Small intestine (tissue), 7 donors: ENCODE measurements at regions not wholly inside any gene's neighbourhood (a gene's known extent, or its start where the extent isn't known, plus 50 kb on each side); places are given as distances from the start of the nearest gene placed in this dataset.

ENCODE experiments used
- DNase-seq, 2 donors: peaks; one replicate each; pipeline versions ENCODE4 v3.0.0 to v3.0.0-alpha.2; 2013
- FAIRE-seq: peaks from 2 replicates; lab custom pipeline; 2012; peaks lifted over from hg19 to GRCh38; lab: Jason Lieb, UNC
- H3K27ac ChIP-seq, 3 donors: one replicate each; pipeline ENCODE4 v1.5.1; 2013; ENCODE audit warnings: low read length in 2 of 3, mild to moderate bottlenecking in 2 of 3, control low read depth in 1 of 3, inconsistent platforms in 1 of 3, low read depth in 1 of 3, moderate library complexity in 1 of 3
- H3K27me3 ChIP-seq, 3 donors: one replicate each; pipeline ENCODE4 v1.6.1; 2013; ENCODE audit warnings: low read length in 3 of 3, inconsistent platforms in 1 of 3; ENCODE audit not compliant: control insufficient read depth in 3 of 3, insufficient read depth in 3 of 3
- H3K36me3 ChIP-seq, 3 donors: one replicate each; pipeline ENCODE4 v1.6.1; 2013; ENCODE audit warnings: low read length in 3 of 3, inconsistent platforms in 1 of 3, low read depth in 1 of 3, mild to moderate bottlenecking in 1 of 3, moderate library complexity in 1 of 3; ENCODE audit not compliant: control insufficient read depth in 3 of 3, insufficient read depth in 2 of 3
- H3K4me1 ChIP-seq, 3 donors: one replicate each; pipeline ENCODE4 v1.6.1; 2013; ENCODE audit warnings: low read length in 2 of 3, inconsistent platforms in 1 of 3, low read depth in 1 of 3, mild to moderate bottlenecking in 1 of 3, moderate library complexity in 1 of 3; ENCODE audit not compliant: control insufficient read depth in 3 of 3, insufficient read depth in 2 of 3
- H3K4me3 ChIP-seq, 3 donors: one replicate each; pipeline ENCODE4 v1.5.1; 2013; ENCODE audit warnings: low read length in 3 of 3, control low read depth in 1 of 3, inconsistent platforms in 1 of 3, low read depth in 1 of 3, mild to moderate bottlenecking in 1 of 3, moderate library complexity in 1 of 3
- H3K9me3 ChIP-seq, 2 donors: one replicate each; pipeline ENCODE4 v1.6.1; 2013; ENCODE audit warnings: low read depth in 1 of 2, low read length in 1 of 2; ENCODE audit not compliant: control insufficient read depth in 2 of 2, insufficient read depth in 1 of 2
- WGBS, 3 donors: extraction: QIAGEN DNeasy Blood & Tissue Kit; methylation state at CpG; one replicate each; pipeline ENCODE4 v1.1.7; 2013; 5-methylcytosine and 5-hydroxymethylcytosine counted together
- donor health status: healthy with polysubstance abuse.
- donor health status: control.
- donor health status: control.
- donor health status: Bipolar disorder and iron deficiency.
- donor health status: healthy.

GRCh38 chr6:133052465-133052864 lies 188.7 kb upstream of the EYA4 start:
- Histone ChIP-seq H3K27me3 (no peaks in the 10 kb centered on the region), H3K36me3 (no peaks in the 10 kb centered on the region), H3K4me3 (no peak overlapping the region), H3K4me1 (no peaks in the 10 kb centered on the region), H3K9me3 (no peaks in the 10 kb centered on the region), H3K27ac (no peak overlapping the region)
- DNase-seq (no peak), FAIRE-seq (no peak)
- 93 to 98% (median 94%) methylated on average over 2 of the region's 2 CpGs for WGBS, 3 donors

DNA sequence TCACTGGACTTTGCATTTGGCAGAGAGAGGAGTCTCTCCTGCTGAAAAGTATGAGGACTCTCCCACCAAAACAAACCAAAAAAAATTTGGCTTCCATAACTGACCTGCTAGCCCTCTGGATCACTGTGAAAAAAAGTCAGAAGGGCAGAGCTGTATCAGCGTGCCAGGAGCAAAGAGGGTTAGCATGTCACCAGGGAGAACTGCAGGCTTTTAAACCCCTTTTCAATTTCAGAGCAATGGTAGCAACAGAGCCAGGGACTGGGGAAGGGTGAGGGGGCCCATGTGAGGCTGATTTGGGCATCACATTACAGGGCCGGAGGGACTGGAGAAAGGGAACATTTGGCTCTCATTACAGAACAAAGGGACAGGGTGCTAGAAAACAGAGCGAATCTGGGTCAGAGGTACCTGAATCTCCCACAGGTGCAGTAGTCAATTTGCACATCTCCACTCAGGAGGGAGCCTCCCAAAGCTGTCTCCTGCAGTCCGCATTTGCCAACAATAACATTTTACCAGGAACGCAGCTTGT lies 185.7 kb upstream of the EYA4 start:
- WGBS, 3 donors = 64 to 77% (median 72%) methylated on average over 5 of the region's 5 CpGs

GRCh38 chr6:133057352-133057751 lies 183.8 kb upstream of the EYA4 start:
- DNase-seq = no peak
- WGBS, 3 donors = 94 to 95% (median 95%) methylated on average over 2 of the region's 2 CpGs
- Histone ChIP-seq H3K9me3 (no peaks in the 10 kb centered on the region), H3K27ac (no peak overlapping the region), H3K4me1 (no peaks in the 10 kb centered on the region), H3K36me3 (no peaks in the 10 kb centered on the region), H3K4me3 (no peak overlapping the region), H3K27me3 (no peaks in the 10 kb centered on the region)
- no peak for FAIRE-seq

More for the DNA sequence above, 185.7 kb upstream of the EYA4 start:
- no peak for DNase-seq
- no peaks in the 10 kb centered on the region for H3K36me3 ChIP-seq
- no peak overlapping the region for H3K4me3 ChIP-seq
- no peaks in the 10 kb centered on the region for H3K9me3 ChIP-seq
- FAIRE-seq = no peak
- H3K4me1 ChIP-seq = no peaks in the 10 kb centered on the region
- no peaks in the 10 kb centered on the region for H3K27me3 ChIP-seq
- no peak overlapping the region for H3K27ac ChIP-seq

DNA sequence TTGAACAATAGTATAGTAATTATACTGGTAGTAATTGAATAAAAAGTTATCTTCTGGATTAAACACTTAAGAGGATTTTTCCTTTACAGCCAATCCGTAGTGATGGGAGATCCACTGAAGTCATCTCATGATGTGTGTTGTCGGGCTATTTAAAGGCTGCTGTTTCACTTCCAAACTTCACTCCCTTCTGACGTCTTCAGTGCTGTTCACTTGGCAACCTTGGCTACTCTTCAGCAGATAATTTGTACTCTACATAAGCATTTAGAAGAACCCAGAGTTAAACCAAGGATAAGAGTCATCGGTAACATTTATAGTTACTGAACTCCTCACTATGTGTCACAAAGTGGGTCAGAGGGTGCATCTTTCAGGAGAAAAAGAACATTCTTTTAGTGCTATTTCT lies 179.1 kb upstream of the EYA4 start:
- no peaks in the 10 kb centered on the region for H3K9me3 ChIP-seq
- H3K36me3 ChIP-seq = no peaks in the 10 kb centered on the region
- FAIRE-seq = no peak
- no peaks in the 10 kb centered on the region for H3K27me3 ChIP-seq
- WGBS, 3 donors = 60 to 78% (median 76%) methylated on average over 4 of the region's 4 CpGs
- H3K27ac ChIP-seq = no peak overlapping the region
- no peak for DNase-seq
- no peak overlapping the region for H3K4me3 ChIP-seq
- no peaks in the 10 kb centered on the region for H3K4me1 ChIP-seq

GRCh38 chr6:133062696-133063306 lies 178.4 kb upstream of the EYA4 start:
- Histone ChIP-seq H3K36me3 (no peaks in the 10 kb centered on the region), H3K27me3 (no peaks in the 10 kb centered on the region), H3K4me3 (no peak overlapping the region), H3K9me3 (no peaks in the 10 kb centered on the region), H3K4me1 (no peaks in the 10 kb centered on the region), H3K27ac (no peak overlapping the region)
- FAIRE-seq = no peak
- no peak for DNase-seq
- WGBS, 3 donors = 77 to 80% (median 78%) methylated on average over 8 of the region's 8 CpGs

DNA sequence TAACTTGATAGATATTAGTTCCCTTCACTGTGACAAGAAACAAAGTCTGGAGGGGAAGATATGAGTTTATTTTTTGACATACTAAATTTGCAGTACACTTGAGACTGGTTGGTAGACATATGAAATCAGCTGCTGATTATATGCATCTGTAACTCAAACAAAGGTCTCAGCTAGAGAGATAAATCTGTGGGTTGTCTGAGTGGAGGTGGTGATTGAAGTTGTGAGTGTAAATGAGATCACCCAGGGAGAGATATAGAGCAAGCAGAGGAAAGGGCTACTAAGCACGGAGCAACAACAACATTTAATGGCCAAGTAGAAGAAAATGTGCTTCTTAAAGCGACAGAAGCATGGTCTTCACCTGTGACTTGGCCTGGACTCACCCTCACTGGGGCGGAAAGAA lies 173.2 kb upstream of the EYA4 start:
- Histone ChIP-seq H3K4me1 (no peaks in the 10 kb centered on the region), H3K27me3 (no peaks in the 10 kb centered on the region), H3K27ac (no peak overlapping the region), H3K4me3 (no peak overlapping the region), H3K36me3 (no peaks in the 10 kb centered on the region), H3K9me3 (no peaks in the 10 kb centered on the region)
- no peak for FAIRE-seq
- DNase-seq = no peak
- WGBS, 3 donors = 65 to 72% (median 67%) methylated on average over 3 of the region's 3 CpGs

- WGBS, 3 donors = 64 to 73% (median 73%) methylated on average over 4 of the region's 4 CpGs
- no peak for FAIRE-seq
Measured at GRCh38 chr6:133070410-133071043, 170.6 kb upstream of the EYA4 start.

GRCh38 chr6:133079901-133080300 lies 161.3 kb upstream of the EYA4 start:
- 57 to 82% (median 66%) methylated on average over 2 of the region's 2 CpGs for WGBS, 3 donors
- Histone ChIP-seq H3K27me3 (no peaks in the 10 kb centered on the region), H3K36me3 (no peaks in the 10 kb centered on the region), H3K4me3 (no peak overlapping the region), H3K27ac (no peak overlapping the region), H3K4me1 (no peaks in the 10 kb centered on the region), H3K9me3 (no peaks in the 10 kb centered on the region)
- no peak for DNase-seq
- no peak for FAIRE-seq

More at GRCh38 chr6:133070410-133071043, 170.6 kb upstream of the EYA4 start:
- Histone ChIP-seq H3K27me3 (no peaks in the 10 kb centered on the region), H3K36me3 (no peaks in the 10 kb centered on the region), H3K4me3 (no peak overlapping the region), H3K4me1 (no peaks in the 10 kb centered on the region), H3K27ac (no peak overlapping the region), H3K9me3 (no peaks in the 10 kb centered on the region)
- no peak for DNase-seq
